GM06990 (cell line): ENCODE measurements at regions not wholly inside any gene's neighbourhood (a gene's known extent, or its start where the extent isn't known, plus 50 kb on each side); places are given as distances from the start of the nearest gene placed in this dataset.

Experiments used
- DNase-seq: peaks from one replicate; pipeline ENCODE4 v3.0.0-alpha.2; 2011; ENCODE audit not compliant: insufficient read length; ENCODE audit errors: extremely low read depth
- H3K27me3 ChIP-seq: replicated peaks from 2 replicates; pipeline ENCODE4 v1.6.0; 2011; ENCODE audit warnings: low read length; ENCODE audit not compliant: control insufficient read depth, insufficient read depth
- H3K36me3 ChIP-seq: 2 replicates; pipeline ENCODE4 v1.5.1; 2011; ENCODE audit warnings: low read length; ENCODE audit not compliant: control insufficient read depth, insufficient read depth
- H3K4me3 ChIP-seq: replicated peaks from 2 replicates; pipeline ENCODE4 v1.5.1; 2011; ENCODE audit warnings: low read depth, mild to moderate bottlenecking, control low read depth, low read length
- CTCF ChIP-seq: IDR thresholded peaks from 2 replicates; pipeline ENCODE4 v1.5.1; 2011; ENCODE audit warnings: low read length, control low read depth, mild to moderate bottlenecking, inconsistent platforms; ENCODE audit not compliant: insufficient read depth, poor library complexity, severe bottlenecking

GRCh38 chr7:1324028-1324900, 91.6 kb downstream of the UNCX start:
- no peak for TF ChIP-seq CTCF
- Histone ChIP-seq H3K4me3 (no peak overlapping the region), H3K36me3 (no peaks in the 10 kb centered on the region), H3K27me3 (no peaks in the 10 kb centered on the region; the same call in 1 of the 2 replicates)
- DNase-seq = no peak

- no peak for TF ChIP-seq CTCF
- no peak overlapping the region for H3K4me3 ChIP-seq
- DNase-seq = no peak
- H3K36me3 ChIP-seq = no peaks in the 10 kb centered on the region
- no peaks in the 10 kb centered on the region; the same call in 1 of the 2 replicates for H3K27me3 ChIP-seq
Measured at GRCh38 chr7:1325246-1325645, 92.6 kb downstream of the UNCX start.

- H3K36me3 ChIP-seq = no peaks in the 10 kb centered on the region
- no peaks in the 10 kb centered on the region; the same call in 1 of the 2 replicates for H3K27me3 ChIP-seq
- no peak overlapping the region for H3K4me3 ChIP-seq
- no peak for DNase-seq
- no peak for TF ChIP-seq CTCF
Measured at GRCh38 chr7:1325646-1326510, 93.2 kb downstream of the UNCX start.

GRCh38 chr7:1326511-1326785, 93.8 kb downstream of the UNCX start:
- Histone ChIP-seq H3K36me3 (no peaks in the 10 kb centered on the region), H3K4me3 (no peak overlapping the region), H3K27me3 (no peaks in the 10 kb centered on the region; the same call in 1 of the 2 replicates)
- no peak for TF ChIP-seq CTCF
- DNase-seq = no peak

- DNase-seq = no peak
- no peak for TF ChIP-seq CTCF
- H3K27me3 ChIP-seq = no peaks in the 10 kb centered on the region
Measured at GRCh38 chr7:1329261-1329660, 96.6 kb downstream of the UNCX start.

More at GRCh38 chr7:1329261-1329660, 96.6 kb downstream of the UNCX start:
- Histone ChIP-seq H3K36me3 (no peaks in the 10 kb centered on the region), H3K4me3 (no peak overlapping the region)
